HEK293T (cell line): ENCODE measurements at regions not wholly inside any gene's neighbourhood (a gene's known extent, or its start where the extent isn't known, plus 50 kb on each side); places are given as distances from the start of the nearest gene placed in this dataset.

Source experiments
- ARNT ChIP-seq: fragments of 450-650 bp; IDR thresholded peaks from 2 replicates; pipeline ENCODE4 v1.6.1; 2017; ENCODE audit warnings: mild to moderate bottlenecking
- ELF4 ChIP-seq: fragments of 450-650 bp; IDR thresholded peaks from 2 replicates; pipeline ENCODE4 v1.6.1; 2017; ENCODE audit warnings: antibody characterized with exemption
- HDGF ChIP-seq: fragments of 450-650 bp; IDR thresholded peaks from 2 replicates; pipeline ENCODE4 v1.6.1; 2017; ENCODE audit warnings: antibody characterized with exemption, borderline replicate concordance
- L3MBTL2 ChIP-seq: fragments of 450-650 bp; conservative IDR thresholded peaks from 2 replicates; pipeline ENCODE4 v1.6.1; 2016; ENCODE audit warnings: mild to moderate bottlenecking
- SP1 ChIP-seq: fragments of 450-650 bp; IDR thresholded peaks from 2 replicates; pipeline ENCODE4 v1.6.1; 2017
- ZNF384 ChIP-seq: fragments of 450-650 bp; IDR thresholded peaks from 2 replicates; pipeline ENCODE4 v1.6.1; 2016

- TF ChIP-seq L3MBTL2 (no peak), ARNT (no peak), HDGF (no peak), SP1 (no peak), ZNF384 (no peak), ELF4 (no peak)
Measured at GRCh38 chr2:16972276-16972675, 306.6 kb upstream of the CYRIA start.
